ENCODE measurements at regions not wholly inside any gene's neighbourhood (a gene's known extent, or its start where the extent isn't known, plus 50 kb on each side); places are given as distances from the start of the nearest gene placed in this dataset.

GRCh38 chr5:81914696-81915095 is 57.1 kb upstream of the ATG10 start:
- no peak for DNase-seq

GRCh38 chr5:81912933-81913332 is 58.9 kb upstream of the ATG10 start:
- no peak for DNase-seq

GRCh38 chr5:81909677-81910076 is 62.1 kb upstream of the ATG10 start:
- no peak for DNase-seq

GRCh38 chr5:81908771-81909170 is 63.1 kb upstream of the ATG10 start:
- no peak for DNase-seq

- DNase-seq = no peak
Measured at GRCh38 chr5:81908044-81908443, 63.8 kb upstream of the ATG10 start.

GRCh38 chr5:81907012-81907635 is 64.7 kb upstream of the ATG10 start:
- no peak for DNase-seq

- no peak for DNase-seq
Measured at GRCh38 chr5:81906086-81906485, 65.7 kb upstream of the ATG10 start.

- no peak for DNase-seq
Measured at GRCh38 chr5:81904861-81905260, 67.0 kb upstream of the ATG10 start.

- no peak for DNase-seq
Measured at GRCh38 chr5:81904166-81904565, 67.7 kb upstream of the ATG10 start.

- DNase-seq = no peak
Measured at GRCh38 chr5:81901586-81901985, 70.2 kb upstream of the ATG10 start.

GRCh38 chr5:81899123-81899522 is 72.7 kb upstream of the ATG10 start:
- DNase-seq = no peak

- peak in 1 of 2 donors; percentile 67 for DNase-seq
Measured at GRCh38 chr5:81898403-81898802, 73.4 kb upstream of the ATG10 start.

GRCh38 chr5:81896764-81897163 is 75.1 kb upstream of the ATG10 start:
- no peak for DNase-seq

- peak in 1 of 2 donors; percentile 80 for DNase-seq
Measured at GRCh38 chr5:81895307-81895706, 76.5 kb upstream of the ATG10 start.

- DNase-seq = peak in 1 of 2 donors; percentile 1
Measured at GRCh38 chr5:81893961-81894360, 77.9 kb upstream of the ATG10 start.

GRCh38 chr5:81884871-81885270 is 87.0 kb upstream of the ATG10 start:
- DNase-seq = no peak

GRCh38 chr5:81883371-81883770 is 88.5 kb upstream of the ATG10 start:
- no peak for DNase-seq

- DNase-seq = no peak
Measured at GRCh38 chr5:81881595-81881994, 90.2 kb upstream of the ATG10 start.

- DNase-seq = no peak
Measured at GRCh38 chr5:81879936-81880335, 91.9 kb upstream of the ATG10 start.

- no peak for DNase-seq
Measured at GRCh38 chr5:81878333-81878732, 93.5 kb upstream of the ATG10 start.

GRCh38 chr5:81866994-81867393 is 104.8 kb upstream of the ATG10 start:
- no peak for DNase-seq

- DNase-seq = no peak
Measured at GRCh38 chr5:81860778-81861177, 109.9 kb upstream of the SSBP2 start.

GRCh38 chr5:81859624-81860023 is 108.7 kb upstream of the SSBP2 start:
- no peak for DNase-seq

GRCh38 chr5:81856948-81857928 is 106.3 kb upstream of the SSBP2 start:
- DNase-seq = no peak
